GM18951 (cell line): ENCODE measurements at regions not wholly inside any gene's neighbourhood (a gene's known extent, or its start where the extent isn't known, plus 50 kb on each side); places are given as distances from the start of the nearest gene placed in this dataset.

Source experiments
- POLR2A ChIP-seq: IDR thresholded peaks from 4 replicates; pipeline ENCODE4 v1.6.1; 2011; ENCODE audit warnings: mild to moderate bottlenecking; ENCODE audit not compliant: insufficient read length, insufficient read depth; ENCODE audit errors: extremely low read depth
- in situ Hi-C: fragments of 300-500 bp; cut with MboI; formaldehyde crosslinking; loops from one replicate; pipeline ENCODE4 v1.12.0; 2022; ENCODE audit warnings: low sequenced_read_pairs, mixed read lengths, inconsistent platforms; ENCODE audit not compliant: unreplicated experiment

DNA sequence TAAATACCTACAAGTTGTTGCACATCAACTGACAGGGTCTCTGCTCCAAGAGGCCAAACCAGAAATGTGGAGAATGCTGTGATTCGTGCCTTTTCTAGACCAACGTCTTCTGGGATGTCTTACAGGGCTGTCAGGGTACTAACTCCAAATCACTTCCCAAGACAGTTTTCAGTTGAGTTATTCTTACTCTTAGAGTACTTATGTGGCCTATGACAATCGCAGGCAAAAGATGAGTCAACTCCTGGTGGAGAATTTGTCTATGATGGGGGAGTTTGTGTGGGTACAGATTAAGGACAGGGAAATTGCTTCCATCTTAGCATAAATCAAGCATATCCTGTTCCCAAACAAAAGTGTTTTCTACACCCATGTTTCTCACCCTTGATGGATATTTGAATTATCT, 734.8 kb downstream of the TNS3 start:
- no peak for TF ChIP-seq POLR2A
- in situ Hi-C loops: no loop called here

DNA sequence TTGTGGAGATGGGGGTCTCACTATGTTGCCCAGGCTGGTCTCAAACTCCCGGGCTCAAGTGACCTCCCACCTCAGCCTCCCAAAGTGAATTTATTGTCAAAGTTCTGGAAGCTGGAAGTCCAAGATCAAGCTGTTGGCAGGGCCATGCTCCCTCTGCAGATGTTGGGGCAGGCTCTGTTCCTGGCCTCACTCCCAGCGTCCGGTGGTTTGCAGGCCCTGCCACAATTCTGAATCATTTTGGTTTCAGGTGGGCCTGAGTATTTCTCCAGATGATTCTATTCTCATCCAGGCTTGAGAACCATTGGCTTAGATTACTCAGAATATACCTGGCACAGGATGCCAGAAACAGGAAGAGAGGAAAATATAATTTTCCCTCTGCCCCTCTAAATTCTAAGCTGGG, 737.4 kb downstream of the TNS3 start:
- in situ Hi-C loops: no loop called here
- TF ChIP-seq POLR2A: no peak

- in situ Hi-C loops: no loop called here
- TF ChIP-seq POLR2A: no peak
Measured at GRCh38 chr7:46841248-46841647, 740.7 kb downstream of the TNS3 start.

- in situ Hi-C loops: no loop called here
- TF ChIP-seq POLR2A: no peak
Measured at GRCh38 chr7:46839651-46840050, 742.3 kb downstream of the TNS3 start.

DNA sequence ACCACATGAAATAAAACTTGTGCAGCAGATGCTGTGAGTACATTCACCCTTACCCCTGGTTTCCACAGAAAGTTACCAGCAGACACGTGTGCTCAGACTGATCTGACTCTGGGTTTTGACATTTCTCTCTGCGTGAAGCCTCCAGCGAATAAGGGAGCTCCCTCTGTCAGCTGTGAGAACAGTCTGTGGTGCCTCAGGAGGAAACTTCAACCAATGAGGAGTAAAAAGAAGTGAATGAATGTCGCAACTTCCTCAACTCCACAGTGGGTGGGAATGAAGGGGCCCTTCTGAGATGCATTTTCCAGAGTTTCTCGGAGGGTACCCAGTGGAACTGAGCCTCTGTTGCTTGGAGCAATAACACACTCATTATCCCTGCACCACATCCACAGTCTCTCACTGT, 743.4 kb downstream of the TNS3 start:
- in situ Hi-C loops: no loop called here
- no peak for TF ChIP-seq POLR2A

DNA sequence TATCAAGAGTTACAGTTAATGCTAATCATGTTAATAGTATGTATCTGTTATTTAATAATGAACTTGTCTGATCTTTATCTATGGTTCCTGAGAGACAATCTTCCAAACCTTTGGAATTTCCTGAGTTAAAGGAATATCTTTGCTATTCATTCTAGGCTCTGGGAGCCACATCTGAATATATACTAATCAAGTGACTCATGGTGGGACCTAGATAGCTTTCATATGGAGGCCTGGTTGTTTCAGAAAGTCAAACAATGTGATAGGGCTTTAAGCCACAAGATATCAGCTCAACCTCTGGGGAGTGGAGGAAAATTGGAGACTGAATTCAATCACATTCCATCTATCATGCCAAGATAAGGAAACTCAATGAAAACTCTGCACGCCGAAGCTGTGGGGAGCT, 746.4 kb downstream of the TNS3 start:
- in situ Hi-C loops: no loop called here
- TF ChIP-seq POLR2A: no peak

DNA sequence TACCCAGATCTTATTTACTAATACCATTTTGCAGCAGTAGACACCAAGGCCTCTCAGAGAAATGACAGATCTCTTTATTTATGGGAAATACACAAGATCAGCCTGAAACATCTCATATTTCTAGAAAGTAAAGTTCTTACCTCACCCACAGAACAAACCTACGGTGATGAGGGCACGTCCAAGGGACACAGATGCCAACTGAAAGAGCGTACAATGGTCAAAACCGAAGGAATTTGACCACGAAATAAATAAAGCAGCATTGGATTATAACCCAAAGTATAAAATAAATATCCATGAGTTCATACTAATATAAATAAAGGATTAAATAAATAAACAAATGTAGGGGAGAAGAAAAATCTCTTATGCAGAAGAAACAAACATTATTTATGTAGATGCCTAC, 747.0 kb downstream of the TNS3 start:
- in situ Hi-C loops: no loop called here
- no peak for TF ChIP-seq POLR2A

- TF ChIP-seq POLR2A: no peak
- in situ Hi-C loops: no loop called here
Measured at GRCh38 chr7:46833197-46833596, 748.7 kb downstream of the TNS3 start.

- TF ChIP-seq POLR2A: no peak
- in situ Hi-C loops: no loop called here
Measured at GRCh38 chr7:46832136-46832535, 749.8 kb downstream of the TNS3 start.

- no peak for TF ChIP-seq POLR2A
- in situ Hi-C loops: no loop called here
Measured at GRCh38 chr7:46819819-46820218, 762.1 kb downstream of the TNS3 start.

DNA sequence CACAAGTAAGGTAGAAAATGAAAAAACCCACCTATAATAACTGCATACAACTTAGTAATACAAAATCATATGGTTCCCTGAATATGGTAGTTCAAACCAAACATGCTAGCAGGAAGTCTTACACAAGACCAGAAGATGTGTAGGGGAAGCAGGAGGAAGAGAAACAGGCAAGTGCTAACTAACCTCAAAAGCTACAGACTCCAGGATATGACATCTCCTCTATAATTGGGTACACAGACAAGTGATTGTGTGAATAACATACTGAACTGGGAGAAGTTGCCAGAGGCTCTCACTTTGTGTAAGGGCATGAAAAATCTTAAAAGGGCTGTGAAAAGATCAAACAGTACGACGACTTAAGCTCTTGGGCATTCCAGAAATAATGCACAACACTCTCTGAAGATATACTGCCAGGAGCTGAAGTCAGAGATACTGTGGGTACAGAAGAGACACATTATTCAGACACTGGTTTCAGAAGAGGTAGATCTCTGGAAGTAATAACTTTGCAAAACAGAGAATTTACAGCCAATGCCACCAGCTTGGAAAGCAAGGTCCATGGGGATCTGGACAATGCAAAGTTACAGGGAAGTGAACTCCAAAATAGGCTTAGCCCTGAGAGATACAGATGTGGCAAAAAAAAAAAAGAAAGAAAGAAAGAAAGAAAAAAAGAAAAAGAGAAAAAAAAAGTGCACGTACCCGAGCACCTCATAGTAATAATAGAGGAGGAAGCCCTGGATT, 767.2 kb downstream of the TNS3 start:
- TF ChIP-seq POLR2A: no peak
- in situ Hi-C loops: no loop called here

GRCh38 chr7:46812101-46812675, 769.7 kb downstream of the TNS3 start:
- TF ChIP-seq POLR2A: no peak
- in situ Hi-C loops: no loop called here

GRCh38 chr7:46811529-46811928, 770.4 kb downstream of the TNS3 start:
- TF ChIP-seq POLR2A: no peak
- in situ Hi-C loops: no loop called here

- no peak for TF ChIP-seq POLR2A
- in situ Hi-C loops: no loop called here
Measured at GRCh38 chr7:46810986-46811385, 770.9 kb downstream of the TNS3 start.

GRCh38 chr7:46809886-46810285, 772.0 kb downstream of the TNS3 start:
- in situ Hi-C loops: no loop called here
- no peak for TF ChIP-seq POLR2A

DNA sequence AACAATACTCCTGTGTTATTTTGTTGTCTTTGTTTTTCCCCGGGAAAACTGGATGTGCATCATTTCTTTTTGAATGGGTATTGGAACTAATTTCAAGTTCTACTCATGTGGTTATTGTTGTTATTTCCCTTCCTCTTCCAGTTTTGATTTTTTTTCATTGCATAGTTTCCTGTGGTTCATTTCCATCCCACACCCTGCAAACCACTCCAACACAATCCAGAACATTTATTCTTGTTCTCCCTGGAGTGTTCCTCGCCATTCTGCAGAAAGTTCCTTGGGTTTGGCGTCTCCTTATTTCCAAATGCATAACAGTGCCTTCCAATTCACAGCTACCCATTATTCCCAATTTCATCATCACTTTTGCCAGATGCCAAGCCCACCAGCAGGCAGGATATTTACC, 775.1 kb downstream of the TNS3 start:
- TF ChIP-seq POLR2A: no peak
- in situ Hi-C loops: no loop called here
